ENCODE measurements at regions not wholly inside any gene's neighbourhood (a gene's known extent, or its start where the extent isn't known, plus 50 kb on each side); places are given as distances from the start of the nearest gene placed in this dataset.

DNA sequence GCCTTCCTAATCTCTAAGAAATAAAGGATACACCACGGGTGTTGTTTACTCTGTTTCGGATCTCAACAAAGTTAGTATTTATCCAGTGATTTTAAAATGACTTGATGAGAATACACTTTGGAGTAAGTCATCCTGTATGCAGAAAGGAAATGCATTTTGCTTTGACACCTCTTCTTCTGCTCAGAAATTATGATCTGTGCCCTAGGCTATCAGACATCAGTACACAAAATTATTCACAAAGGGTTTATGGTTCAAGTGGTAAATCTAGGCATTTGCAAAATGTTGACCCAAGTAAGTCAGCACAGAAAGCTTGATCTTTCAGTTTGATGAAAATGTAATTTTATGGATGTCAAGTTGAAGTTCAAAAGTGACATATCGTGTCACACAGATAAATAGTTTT is 248.5 kb downstream of the ATP23 start:
- Mint-ChIP-seq H3K4me1 (peaks cover 10% of the 10 kb centered on the region), H3K4me3 (no peak overlapping the region), H3K27ac (no peak overlapping the region), H3K9me3 (peaks cover 36% of the 10 kb centered on the region), H3K36me3 (no peaks in the 10 kb centered on the region), H3K27me3 (ENCODE audit: low read depth) (peaks cover 14% of the 10 kb centered on the region)
- DNase-seq (ENCODE audit: low spot score in 2 of 2, unreplicated experiment in 2 of 2), result no peak
- TF ChIP-seq, protein P1, sequence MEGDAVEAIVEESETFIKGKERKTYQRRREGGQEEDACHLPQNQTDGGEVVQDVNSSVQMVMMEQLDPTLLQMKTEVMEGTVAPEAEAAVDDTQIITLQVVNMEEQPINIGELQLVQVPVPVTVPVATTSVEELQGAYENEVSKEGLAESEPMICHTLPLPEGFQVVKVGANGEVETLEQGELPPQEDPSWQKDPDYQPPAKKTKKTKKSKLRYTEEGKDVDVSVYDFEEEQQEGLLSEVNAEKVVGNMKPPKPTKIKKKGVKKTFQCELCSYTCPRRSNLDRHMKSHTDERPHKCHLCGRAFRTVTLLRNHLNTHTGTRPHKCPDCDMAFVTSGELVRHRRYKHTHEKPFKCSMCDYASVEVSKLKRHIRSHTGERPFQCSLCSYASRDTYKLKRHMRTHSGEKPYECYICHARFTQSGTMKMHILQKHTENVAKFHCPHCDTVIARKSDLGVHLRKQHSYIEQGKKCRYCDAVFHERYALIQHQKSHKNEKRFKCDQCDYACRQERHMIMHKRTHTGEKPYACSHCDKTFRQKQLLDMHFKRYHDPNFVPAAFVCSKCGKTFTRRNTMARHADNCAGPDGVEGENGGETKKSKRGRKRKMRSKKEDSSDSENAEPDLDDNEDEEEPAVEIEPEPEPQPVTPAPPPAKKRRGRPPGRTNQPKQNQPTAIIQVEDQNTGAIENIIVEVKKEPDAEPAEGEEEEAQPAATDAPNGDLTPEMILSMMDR (IDR thresholded peaks at IDR 0.05; ENCODE audit: unreplicated experiment), result no peak

DNA sequence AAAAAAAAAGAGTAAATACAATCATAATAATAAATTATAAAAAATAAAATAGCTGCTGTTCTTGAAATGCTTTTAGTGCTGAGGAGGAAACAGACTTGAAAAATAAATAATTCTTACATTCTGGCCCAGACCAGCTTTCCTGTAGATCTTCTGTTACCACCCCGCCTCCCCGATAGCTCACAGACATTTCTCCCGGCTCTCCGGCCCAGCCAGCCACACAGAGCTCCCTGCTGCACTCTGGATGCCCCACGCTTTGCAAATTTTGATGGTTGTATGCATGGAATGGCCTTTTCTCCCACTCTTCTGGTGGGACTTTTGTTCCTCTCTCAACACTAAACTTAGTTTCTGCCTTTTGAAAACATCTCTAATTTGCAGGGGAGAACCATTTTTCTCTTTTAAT is 249.3 kb downstream of the ATP23 start:
- no peaks in the 10 kb centered on the region for H3K36me3 Mint-ChIP-seq
- peaks cover 12% of the 10 kb centered on the region for H3K27me3 Mint-ChIP-seq (ENCODE audit: low read depth)
- H3K27ac Mint-ChIP-seq, result peak overlapping the region; percentile 68
- DNase-seq (ENCODE audit: low spot score in 2 of 2, unreplicated experiment in 2 of 2), result no peak
- peaks cover 43% of the 10 kb centered on the region for H3K9me3 Mint-ChIP-seq
- TF ChIP-seq, protein P1 (IDR thresholded peaks at IDR 0.05; ENCODE audit: unreplicated experiment), result no peak
- H3K4me3 Mint-ChIP-seq, result no peak overlapping the region
- H3K4me1 Mint-ChIP-seq, result peaks cover 10% of the 10 kb centered on the region

DNA sequence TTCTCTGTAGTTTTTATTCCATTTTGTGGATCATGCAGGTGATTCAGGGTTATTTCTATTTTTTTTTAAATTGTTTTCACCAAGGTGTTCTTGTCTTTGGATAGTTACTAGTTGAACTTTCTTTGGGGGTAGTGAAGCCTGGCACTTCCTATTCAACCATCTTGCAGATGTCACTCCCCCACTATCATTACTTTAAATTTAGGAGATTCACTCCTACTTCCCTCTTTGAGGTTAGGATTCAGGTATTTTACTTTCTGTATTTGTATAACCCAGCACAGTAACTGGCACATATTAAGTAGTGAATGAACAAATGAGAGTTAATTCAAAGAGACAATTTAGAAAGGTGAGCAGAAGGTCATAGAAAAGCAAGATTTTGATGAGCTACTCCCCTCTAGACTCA is 255.6 kb downstream of the ATP23 start:
- peaks cover 39% of the 10 kb centered on the region for H3K9me3 Mint-ChIP-seq
- H3K4me3 Mint-ChIP-seq, result no peak overlapping the region
- TF ChIP-seq, protein P1 (IDR thresholded peaks at IDR 0.05; ENCODE audit: unreplicated experiment), result no peak
- no peak overlapping the region for H3K27ac Mint-ChIP-seq
- peaks cover 5% of the 10 kb centered on the region for H3K4me1 Mint-ChIP-seq
- H3K36me3 Mint-ChIP-seq, result no peaks in the 10 kb centered on the region
- DNase-seq (ENCODE audit: low spot score in 2 of 2, unreplicated experiment in 2 of 2), result no peak
- peaks cover 22% of the 10 kb centered on the region for H3K27me3 Mint-ChIP-seq (ENCODE audit: low read depth)

DNA sequence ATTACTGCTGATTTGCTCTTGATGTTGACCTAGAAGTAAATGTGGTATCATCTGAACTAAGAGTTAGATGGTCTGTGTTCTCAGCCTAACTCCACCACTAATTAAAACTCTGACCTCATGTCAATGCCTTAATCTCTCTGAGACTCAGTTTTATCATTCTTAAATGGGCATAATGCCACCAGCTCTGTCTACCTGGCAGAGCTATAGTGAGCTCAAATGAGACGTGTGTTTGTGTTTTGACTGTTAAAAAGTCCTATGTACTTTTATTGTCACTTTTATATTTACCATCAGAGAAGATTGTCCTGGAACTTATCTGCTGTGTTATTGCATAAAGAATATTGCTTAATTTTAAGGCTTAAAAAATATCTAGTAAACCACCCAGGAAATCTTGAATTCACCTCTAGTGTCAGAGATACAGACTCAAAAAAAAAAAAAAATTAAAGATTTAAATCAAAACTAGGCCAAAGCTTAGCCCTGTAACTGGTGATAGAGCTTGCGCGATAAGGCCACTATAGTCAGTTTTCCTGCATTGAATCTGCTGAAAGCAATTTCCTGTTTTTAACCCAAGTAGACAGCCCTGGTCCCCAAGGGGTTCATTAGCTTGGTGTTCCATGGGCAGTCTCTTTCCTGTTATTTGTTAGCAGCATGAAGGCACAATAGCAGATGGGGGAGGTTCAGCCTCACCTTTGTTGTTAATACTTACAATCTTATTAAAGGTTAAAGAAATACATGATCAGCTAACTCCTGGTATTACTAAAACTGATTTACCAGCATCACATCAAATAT is 261.8 kb downstream of the ATP23 start:
- DNase-seq (ENCODE audit: low spot score in 2 of 2, unreplicated experiment in 2 of 2), result no peak
- Mint-ChIP-seq H3K4me3 (no peak overlapping the region), H3K27me3 (ENCODE audit: low read depth) (peaks cover 12% of the 10 kb centered on the region), H3K4me1 (peaks cover 8% of the 10 kb centered on the region), H3K27ac (no peak overlapping the region), H3K36me3 (no peaks in the 10 kb centered on the region), H3K9me3 (peaks cover 4% of the 10 kb centered on the region)
- TF ChIP-seq, protein P1 (IDR thresholded peaks at IDR 0.05; ENCODE audit: unreplicated experiment), result no peak

DNA sequence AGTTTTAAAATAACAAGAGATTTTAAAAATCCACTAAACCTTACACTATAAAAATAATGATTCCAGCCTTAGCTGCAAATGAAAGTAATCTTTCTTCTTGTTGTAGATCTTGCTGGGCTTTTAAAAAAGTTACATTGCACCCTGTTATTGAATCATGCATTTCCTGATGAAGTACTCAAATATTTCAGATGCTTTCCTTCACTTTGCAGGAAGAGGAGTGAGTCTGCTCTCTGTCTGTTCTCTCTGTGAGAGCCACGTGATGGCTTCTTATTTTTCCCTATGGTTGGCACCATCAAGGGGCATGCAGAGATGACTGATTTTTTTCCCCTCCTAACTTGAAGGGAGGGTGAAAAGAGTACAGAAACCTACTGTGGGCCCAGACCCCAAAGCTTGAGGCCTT is 262.7 kb downstream of the ATP23 start:
- DNase-seq (ENCODE audit: low spot score in 2 of 2, unreplicated experiment in 2 of 2), result no peak

More for the DNA sequence above, 262.7 kb downstream of the ATP23 start:
- TF ChIP-seq, protein P1 (IDR thresholded peaks at IDR 0.05; ENCODE audit: unreplicated experiment), result no peak
- Mint-ChIP-seq H3K4me3 (no peak overlapping the region), H3K36me3 (no peaks in the 10 kb centered on the region), H3K27ac (no peak overlapping the region), H3K9me3 (peaks cover 4% of the 10 kb centered on the region), H3K4me1 (peaks cover 8% of the 10 kb centered on the region), H3K27me3 (ENCODE audit: low read depth) (peaks cover 10% of the 10 kb centered on the region)
